ENCODE measurements at regions not wholly inside any gene's neighbourhood (a gene's known extent, or its start where the extent isn't known, plus 50 kb on each side); places are given as distances from the start of the nearest gene placed in this dataset.

GRCh38 chr18:37965572-37965970, 400.0 kb upstream of the CELF4 start:
- no peaks in the 10 kb centered on the region for H3K36me3 ChIP-seq
- H3K4me1 ChIP-seq: no peaks in the 10 kb centered on the region
- no peak for DNase-seq
- no peaks in the 10 kb centered on the region for H3K9me3 ChIP-seq
- intact Hi-C loops (cut with DNase I): no loop called here
- H3K4me3 ChIP-seq: no peak overlapping the region
- H3K27me3 ChIP-seq (ENCODE audit: low read depth): no peaks in the 10 kb centered on the region
- ATAC-seq: no peak
- TF ChIP-seq CTCF (IDR thresholded peaks at IDR 0.05): no peak
- no peak overlapping the region for H3K27ac ChIP-seq

DNA sequence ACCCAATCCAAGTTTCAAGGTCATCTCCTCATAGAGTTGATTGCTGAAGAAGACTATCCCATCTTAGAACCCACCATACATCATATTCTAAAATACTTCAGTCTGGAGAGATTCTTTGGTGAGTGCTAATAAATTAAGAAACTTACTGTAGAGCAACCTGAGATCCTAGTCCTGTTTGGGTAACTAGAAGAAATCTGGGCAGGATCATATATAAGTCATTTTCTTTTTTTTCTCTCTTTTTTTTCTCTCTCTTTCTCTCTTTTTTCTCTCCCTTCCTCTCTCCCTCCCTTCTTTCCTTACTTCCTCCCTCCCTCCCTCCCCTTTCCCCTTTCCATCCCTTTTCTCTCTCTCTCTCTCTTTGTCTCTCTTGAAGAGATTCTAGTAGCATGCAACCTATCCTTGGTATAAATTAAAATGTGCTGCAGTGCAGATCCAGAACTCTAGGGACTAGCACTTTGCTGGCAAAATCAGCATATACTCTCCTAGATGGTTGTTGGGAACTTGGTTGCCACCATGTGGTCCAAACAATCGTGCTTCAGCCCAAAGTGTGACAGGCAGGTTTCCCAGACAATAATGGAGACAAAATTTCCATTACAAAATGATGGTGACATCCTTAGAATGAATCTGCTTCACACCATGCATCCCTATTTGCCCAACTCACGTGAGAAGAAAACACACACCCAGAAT, 399.4 kb upstream of the CELF4 start:
- DNase-seq (no peak), ATAC-seq (no peak)
- Histone ChIP-seq H3K9me3 (no peaks in the 10 kb centered on the region), H3K27me3 (ENCODE audit: low read depth) (no peaks in the 10 kb centered on the region), H3K4me3 (no peak overlapping the region), H3K27ac (no peak overlapping the region), H3K4me1 (no peaks in the 10 kb centered on the region), H3K36me3 (no peaks in the 10 kb centered on the region)
- no peak for TF ChIP-seq CTCF (IDR thresholded peaks at IDR 0.05)
- intact Hi-C loops (cut with DNase I): no loop called here

GRCh38 chr18:37963837-37964236, 398.2 kb upstream of the CELF4 start:
- no peak overlapping the region for H3K27ac ChIP-seq
- H3K36me3 ChIP-seq: no peaks in the 10 kb centered on the region
- no peak for DNase-seq
- no peak for TF ChIP-seq CTCF (IDR thresholded peaks at IDR 0.05)
- no peak for ATAC-seq
- H3K9me3 ChIP-seq: no peaks in the 10 kb centered on the region
- intact Hi-C loops (cut with DNase I): no loop called here
- H3K4me1 ChIP-seq: no peaks in the 10 kb centered on the region
- no peaks in the 10 kb centered on the region for H3K27me3 ChIP-seq (ENCODE audit: low read depth)
- H3K4me3 ChIP-seq: no peak overlapping the region

GRCh38 chr18:37962316-37962966, 396.8 kb upstream of the CELF4 start:
- no peak for TF ChIP-seq CTCF (IDR thresholded peaks at IDR 0.05)
- no peak overlapping the region for H3K27ac ChIP-seq
- no peaks in the 10 kb centered on the region for H3K9me3 ChIP-seq
- intact Hi-C loops (cut with DNase I): no loop called here
- no peak overlapping the region for H3K4me3 ChIP-seq
- H3K4me1 ChIP-seq: no peaks in the 10 kb centered on the region
- ATAC-seq (no peak), DNase-seq (no peak)
- no peaks in the 10 kb centered on the region for H3K36me3 ChIP-seq
- no peaks in the 10 kb centered on the region for H3K27me3 ChIP-seq (ENCODE audit: low read depth)

DNA sequence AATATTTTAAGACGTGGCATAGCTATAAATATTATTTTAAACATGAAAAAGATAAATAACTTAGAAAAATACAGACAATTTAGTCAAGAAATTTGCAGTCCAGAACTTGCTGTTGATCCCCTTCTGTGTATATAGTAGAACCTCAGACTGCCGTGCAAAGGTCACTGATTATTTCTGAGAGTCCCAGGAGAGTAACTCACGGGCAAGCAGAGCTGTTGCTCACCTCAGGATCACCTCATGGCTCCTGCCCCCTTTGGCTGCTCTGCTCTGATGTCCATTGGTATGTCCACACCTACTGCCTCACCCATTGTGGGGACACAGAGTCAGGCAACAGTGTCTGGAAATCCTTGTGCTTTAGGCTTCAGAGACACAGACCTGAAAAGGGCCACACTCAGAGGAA, 392.9 kb upstream of the CELF4 start:
- intact Hi-C loops (cut with DNase I): no loop called here
- DNase-seq (no peak), ATAC-seq (no peak)
- H3K27ac ChIP-seq: no peak overlapping the region
- no peaks in the 10 kb centered on the region for H3K9me3 ChIP-seq
- no peaks in the 10 kb centered on the region for H3K27me3 ChIP-seq (ENCODE audit: low read depth)
- no peak for TF ChIP-seq CTCF (IDR thresholded peaks at IDR 0.05)
- H3K4me1 ChIP-seq: no peaks in the 10 kb centered on the region
- H3K36me3 ChIP-seq: no peaks in the 10 kb centered on the region
- no peak overlapping the region for H3K4me3 ChIP-seq
